Hematopoietic multipotent progenitor cell (in vitro differentiated cells): ENCODE measurements at regions not wholly inside any gene's neighbourhood (a gene's known extent, or its start where the extent isn't known, plus 50 kb on each side); places are given as distances from the start of the nearest gene placed in this dataset.

Experiments
- DNase-seq, 3 donors: peaks; one replicate each; pipeline ENCODE4 v3.0.0-alpha.2; 2011 to 2015; ENCODE audit warnings: low read depth in 2 of 3, low spot score in 2 of 3

DNA sequence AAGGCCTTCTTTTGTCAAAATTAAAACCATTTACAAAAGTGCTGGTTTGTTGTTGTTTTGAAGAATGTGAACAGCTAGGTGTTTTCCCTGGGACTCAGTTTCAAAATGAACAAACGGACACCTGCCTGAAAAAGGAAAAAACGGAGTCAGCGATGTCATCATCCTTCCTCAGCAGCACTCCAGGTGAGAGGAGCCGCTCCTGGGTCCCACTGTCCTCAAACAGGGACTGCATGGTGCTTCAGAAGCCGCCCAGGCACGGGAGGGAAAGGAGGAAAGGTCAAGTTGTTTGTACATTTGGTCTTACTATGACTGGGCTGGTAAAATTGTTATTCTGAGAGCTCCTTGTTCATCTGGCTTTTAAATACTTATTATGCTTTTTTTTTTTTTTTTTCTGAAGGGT is 69.0 kb upstream of the ZSWIM6 start:
- no peak for DNase-seq

DNA sequence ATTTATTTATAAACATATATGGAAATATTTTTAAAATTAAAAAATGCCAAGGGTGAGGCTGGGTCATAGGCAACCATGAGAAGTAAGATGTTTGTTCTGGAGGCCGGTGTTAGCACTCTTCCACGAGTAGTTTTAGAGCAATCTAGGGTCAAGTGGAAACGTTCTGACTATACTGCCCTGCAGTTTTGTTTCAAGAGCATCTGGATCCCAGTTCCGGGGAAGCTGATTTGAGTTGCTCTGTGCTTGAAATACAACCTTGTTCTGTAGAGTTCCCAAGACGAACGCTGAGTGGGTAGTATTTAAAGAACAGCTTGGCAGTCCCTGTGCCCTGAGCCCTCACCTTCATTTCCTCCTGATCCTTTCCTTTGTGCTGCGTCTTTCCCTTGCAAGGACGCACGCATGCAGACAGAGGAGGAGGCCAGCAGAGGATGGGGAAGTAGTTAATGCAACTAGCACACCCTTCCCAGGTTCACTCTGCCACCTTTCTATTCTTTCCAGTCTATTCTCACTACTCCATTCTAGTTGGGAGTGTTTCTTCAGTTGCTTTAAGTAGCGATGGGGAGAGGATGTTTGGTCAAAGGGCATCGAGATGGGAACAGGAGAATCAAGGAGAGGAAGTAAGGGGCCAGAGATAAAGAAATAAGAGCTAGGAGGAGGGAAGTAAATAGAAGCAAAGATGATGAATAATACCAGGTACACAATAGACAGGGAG is 68.3 kb upstream of the ZSWIM6 start:
- DNase-seq, result no peak

DNA sequence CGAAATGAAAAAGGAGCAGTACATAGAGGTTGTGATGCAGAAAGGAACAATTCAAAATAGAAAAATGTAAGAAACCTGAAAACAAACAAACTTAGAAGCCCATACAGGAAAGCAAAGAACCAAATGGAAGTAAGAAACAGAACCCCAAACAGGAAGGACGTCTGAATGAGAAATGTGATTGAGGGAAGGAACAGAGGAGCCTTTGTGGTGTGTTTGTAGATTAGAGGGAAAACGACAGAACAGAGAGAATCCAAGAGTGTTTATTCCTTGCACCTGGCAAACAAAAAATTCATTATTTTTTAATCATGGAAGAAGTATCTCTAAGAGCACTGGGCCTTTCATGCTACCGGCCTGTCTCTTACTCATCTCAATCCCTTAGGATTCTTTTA is 67.8 kb upstream of the ZSWIM6 start:
- no peak for DNase-seq

DNA sequence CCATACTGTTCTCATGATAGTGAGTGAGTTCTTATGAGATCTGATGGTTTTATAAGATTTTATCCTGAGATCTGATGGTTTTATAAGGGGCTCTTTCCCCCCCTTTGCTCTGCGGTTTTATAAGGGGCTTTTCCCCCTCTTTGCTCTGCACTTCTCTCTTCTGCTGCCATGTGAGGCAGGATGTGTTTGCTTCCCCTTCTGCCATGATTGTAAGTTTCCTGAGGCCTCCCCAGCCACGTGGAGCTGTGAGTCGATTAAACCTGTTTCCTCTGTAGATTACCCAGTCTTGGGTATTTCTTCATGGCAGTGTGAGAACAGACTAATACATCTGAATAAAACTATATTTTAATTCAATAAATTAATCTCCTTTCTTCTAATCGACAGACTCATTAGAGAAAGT is 64.9 kb upstream of the ZSWIM6 start:
- peak in 1 of 3 donors; percentile 43 for DNase-seq

DNA sequence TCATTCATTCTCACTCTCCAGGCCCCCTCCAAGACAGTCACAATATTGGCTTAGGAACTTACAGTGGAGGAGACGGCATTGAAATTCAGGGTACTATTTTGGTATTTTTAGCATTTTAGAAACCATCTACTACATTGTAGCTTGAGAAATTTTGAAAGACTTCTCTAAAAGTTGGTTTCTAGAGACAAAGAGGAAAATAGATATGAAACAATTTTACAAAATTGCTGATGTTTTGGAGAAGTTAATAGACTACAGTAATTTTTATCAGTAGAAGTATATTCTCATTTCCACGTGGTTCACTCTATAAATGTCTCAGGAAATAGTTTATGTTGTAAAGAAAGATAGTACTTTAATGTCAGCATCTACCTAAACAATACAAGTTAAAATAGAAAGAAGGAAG is 63.2 kb upstream of the ZSWIM6 start:
- no peak for DNase-seq

DNA sequence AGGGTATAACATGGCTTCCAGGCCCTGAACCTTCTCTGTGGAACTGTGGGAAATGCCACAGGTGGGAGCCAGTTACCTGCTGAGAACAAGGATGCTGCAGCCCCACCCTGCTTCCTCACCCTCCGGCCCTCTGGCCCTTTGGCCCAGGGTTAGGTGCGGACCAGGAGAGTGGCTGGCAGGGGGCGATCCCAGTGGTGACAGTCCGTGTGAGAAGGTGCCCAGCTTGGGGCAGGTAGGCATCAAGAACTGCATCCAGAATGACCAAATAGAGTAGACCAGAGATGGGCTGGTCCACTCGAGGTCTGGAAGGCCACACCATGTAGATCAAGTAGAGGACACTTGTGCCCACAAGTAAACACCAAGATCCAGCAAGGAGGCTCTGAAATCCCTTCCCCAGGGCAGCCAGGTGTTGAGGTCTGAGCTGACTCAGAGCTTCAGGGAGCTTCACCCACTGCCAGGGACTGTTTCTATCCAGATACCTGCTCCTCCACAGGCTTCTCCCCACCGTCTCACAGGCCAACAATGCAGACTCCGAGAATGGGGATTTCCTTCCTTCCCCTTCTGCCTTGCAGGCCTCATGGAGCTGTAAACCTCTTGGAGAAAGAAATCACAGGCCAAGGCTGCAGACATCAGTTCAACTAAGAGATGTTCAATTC is 61.4 kb upstream of the ZSWIM6 start:
- no peak for DNase-seq

DNA sequence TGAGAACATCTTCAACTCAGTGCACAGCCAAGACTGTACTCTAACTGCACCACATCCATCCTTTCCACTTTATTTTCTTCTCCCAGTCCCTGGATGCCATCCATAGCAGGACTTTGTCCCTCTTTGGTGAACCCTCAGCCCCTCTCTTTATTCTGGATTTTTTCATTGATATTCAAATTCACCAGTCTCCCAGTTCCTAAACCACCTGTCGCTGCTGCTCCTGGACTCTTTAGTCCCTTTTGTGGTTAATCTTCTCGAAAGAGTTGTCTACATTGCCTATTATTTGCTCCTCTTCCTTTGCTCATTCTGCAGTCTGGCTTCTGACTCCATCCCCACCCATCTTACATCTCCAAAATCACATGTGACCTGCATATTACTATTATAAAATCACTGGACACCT is 59.4 kb upstream of the ZSWIM6 start:
- no peak for DNase-seq

DNA sequence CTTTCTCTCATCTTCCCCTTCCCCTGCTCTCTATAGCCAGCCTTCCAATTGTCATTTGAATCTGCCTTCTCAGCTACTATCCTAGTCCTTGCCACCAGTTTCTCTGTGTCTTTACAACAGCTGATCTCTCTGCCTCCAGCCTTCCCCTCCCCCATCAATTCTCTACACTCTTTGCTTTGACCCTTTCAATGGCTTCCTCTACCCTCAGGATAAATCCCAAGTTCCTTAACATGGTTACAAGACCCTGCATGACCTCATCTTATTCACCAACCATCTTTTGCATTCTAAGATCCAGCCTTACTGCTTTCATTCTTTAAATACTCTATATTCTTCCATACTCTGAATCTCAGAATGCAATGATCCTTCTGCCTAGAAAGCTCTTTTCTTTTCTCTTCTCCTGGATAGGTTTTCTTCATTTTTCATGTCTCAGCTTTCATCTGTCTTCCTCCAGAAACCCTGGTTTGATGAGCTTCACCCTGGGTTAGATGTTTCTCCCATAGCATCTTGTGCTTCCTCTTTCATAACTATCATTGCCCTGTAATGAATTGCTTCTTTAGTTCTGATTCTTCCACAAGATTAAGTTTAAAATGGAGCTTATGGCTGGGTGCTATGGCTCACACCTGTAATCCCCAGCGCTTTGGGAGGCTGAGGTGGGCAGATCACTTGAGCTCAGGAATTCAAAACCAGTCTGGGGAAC is 58.6 kb upstream of the ZSWIM6 start:
- no peak for DNase-seq

DNA sequence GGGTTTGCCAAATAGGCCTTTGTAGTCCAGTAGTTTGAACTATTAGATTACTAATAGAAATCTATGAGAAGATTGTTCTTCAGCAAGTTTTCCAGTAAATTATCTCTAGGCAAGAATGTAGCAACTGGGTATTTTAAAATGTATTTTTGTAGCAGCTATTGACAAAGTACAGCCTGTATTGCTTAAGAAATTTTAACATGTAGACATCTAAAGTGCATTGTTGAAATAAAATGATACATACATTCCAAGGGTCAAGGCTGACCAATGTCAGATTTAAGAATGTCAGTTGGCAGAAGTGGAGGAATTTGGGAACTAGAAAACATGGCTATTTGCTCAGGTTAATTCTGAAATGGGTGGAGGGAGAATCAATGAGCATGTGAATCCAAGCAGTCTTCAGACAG is 57.5 kb upstream of the ZSWIM6 start:
- no peak for DNase-seq

DNA sequence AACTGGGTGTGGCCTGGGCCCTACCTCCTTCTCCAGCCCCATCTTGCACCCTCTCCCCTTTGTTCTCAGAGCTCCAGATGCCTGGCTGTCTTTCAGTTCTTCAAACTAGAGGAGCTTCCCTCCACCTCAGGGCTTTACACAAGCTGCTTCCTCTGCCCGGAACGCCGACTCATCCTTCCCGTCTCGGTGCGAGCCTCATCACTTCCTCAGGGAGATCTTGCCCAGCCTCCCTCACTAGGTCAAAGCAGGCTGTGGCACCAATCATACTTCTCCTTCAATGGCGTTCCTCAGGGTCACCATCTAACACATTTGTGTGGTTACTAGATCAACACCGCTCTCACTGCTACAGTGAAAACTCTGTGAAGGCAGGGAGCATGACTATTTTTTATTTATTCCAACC is 56.2 kb upstream of the ZSWIM6 start:
- peak in 2 of 3 donors; percentile 86 to 95 for DNase-seq

DNA sequence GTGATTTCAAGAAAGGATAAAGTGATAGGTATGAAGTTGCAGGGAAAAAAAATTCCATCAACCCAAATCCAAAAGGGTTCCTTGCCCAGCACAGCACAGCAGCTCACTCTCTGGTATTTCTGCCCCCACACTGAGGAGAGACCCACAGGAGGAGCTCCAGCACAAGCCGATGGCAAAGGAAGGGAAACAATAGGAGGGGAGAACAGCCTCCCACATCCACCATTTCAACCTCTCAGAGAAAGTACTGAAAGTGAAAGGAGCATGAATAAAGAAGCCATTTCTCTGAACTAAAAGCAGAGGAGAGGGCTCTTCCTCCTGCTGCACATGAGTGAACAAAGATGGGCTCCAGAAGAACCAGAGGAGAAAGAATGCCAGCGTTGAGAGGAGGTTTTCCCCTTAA is 54.9 kb upstream of the ZSWIM6 start:
- DNase-seq, result peak in 2 of 3 donors; percentile 27 to 52

DNA sequence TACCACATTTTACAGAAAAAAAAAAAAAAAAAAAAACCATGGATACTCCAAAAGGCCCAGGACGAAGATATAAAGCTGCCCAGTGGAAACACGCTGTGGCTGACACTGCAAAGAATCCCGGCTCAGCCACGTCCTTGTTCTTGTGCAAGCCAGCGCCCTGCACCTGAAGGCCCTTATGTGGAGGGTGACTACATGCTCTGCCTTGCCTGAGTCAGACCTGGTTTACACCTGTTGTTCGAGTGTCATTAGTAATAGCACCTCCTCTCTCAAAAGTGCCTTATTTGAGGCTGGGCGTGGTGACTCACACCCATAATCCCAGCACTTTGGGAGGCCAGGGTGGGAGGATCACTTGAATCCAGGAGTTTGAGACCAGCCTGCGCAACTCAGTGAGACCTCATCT is 54.3 kb upstream of the ZSWIM6 start:
- no peak for DNase-seq

DNA sequence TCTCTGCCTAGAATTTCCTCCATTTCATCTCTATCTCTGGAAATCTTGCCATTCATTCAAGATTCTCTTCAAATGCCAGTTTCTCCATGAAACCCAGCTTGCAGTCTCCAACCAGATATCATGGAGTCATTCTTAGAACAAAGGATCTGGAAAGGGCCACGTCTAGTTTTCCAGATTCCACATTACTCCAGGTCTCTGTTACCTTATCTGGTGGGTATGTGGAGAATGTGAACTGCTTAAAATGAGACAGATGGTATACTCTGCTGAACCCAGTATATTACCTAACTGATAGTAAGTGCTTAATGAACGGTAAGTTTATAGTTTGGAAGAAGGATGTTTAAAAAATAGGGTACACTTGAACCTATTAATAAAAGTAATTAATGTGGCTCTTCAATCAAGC is 52.3 kb upstream of the ZSWIM6 start:
- DNase-seq, result no peak

DNA sequence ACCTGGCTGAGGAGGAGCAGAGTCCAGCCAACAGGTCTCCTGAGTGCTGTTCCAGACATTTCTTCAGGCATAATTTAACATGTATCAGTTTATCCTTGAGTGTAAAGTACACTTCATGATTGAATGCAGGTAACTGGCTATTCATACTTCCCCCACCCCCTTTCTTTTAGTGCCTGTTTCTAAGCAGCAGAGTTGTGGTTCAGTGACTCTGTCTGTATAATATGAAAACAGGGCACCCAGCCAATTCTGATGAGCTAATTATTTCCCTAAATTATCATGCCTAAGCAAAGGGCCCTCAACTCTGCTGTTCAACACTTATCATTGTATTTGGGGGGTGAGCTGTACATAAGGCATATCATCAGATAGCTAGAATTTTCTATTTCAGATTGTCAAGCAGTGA is 51.9 kb upstream of the ZSWIM6 start:
- peak in 2 of 3 donors; percentile 81 to 92 for DNase-seq

DNA sequence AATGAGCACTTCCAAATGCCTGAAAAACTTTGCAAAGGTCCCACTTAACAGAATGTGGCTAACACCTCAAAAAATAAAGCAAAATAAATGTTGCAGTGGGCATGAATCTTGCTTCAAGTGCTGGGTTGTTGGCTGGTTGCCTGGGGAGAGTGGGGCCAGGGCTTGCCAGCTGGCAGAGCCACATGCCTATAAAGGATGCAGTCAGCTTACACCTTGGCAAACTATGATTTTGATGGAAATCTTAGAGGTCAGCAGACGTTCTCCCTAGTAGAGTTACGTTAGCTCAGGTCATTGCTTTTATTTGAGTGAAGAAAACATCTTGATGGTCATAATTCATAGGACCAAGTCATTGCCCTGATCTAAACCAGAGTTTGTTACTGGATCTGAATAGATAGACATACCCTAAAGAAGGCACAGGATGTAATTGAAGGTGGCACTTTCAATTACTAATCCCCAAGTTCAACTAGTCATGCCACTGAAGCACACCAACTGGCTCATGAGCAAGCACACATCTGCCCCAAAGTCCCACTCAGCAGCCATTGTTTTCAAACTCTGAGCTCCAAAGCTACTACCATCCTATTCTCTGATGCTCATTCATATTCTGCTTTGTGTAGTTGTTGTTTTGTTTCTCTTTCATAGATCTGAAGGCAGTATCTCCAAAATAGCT is 51.2 kb upstream of the ZSWIM6 start:
- peak in 1 of 3 donors; percentile 63 for DNase-seq

DNA sequence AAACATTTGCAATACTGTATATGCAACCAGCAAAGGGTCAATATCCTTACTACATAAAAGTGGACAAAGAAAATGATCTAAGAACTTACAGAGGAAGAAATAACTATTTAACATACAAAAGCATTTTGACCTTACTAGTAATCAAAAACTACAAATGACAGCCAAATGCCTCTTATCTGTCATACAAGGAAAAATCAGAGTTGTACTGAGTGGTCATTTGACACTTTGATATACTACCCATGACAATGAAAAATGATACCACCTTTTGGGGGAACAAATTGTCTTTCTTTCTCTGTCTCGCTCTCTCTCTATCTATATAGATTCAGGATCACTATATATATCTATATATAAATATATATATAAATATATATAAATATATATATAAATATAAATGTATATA is 50.4 kb upstream of the ZSWIM6 start:
- no peak for DNase-seq
